ENCODE measurements at regions not wholly inside any gene's neighbourhood (a gene's known extent, or its start where the extent isn't known, plus 50 kb on each side); places are given as distances from the start of the nearest gene placed in this dataset.

GRCh38 chr11:64457416-64458010 lies 98.2 kb upstream of the SLC22A11 start:
- DNase-seq, result no peak

GRCh38 chr11:64458997-64459396 lies 96.7 kb upstream of the SLC22A11 start:
- DNase-seq, result peak in 1 of 3 donors; percentile 18

DNA sequence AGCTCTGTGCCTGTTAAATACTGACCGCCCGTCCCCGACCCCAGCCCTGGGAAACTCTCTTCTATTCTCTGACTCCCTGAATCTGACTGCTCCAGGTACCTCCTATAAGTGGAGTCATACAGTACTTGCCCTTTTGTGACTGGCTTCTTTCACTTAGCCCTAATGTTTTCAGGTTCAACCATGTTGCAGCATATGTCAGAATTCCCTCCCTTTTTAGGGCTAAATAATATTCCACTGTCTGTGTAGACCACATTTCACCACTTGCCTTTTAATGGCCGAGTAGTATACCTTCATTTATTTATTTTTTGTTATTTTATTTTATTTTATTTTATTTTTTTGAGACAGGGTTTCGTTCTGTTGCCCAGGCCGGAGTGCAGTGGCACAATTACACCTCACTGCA lies 96.1 kb upstream of the SLC22A11 start:
- DNase-seq, result no peak

- no peak for DNase-seq
Observed at GRCh38 chr11:64461081-64461480, 94.7 kb upstream of the SLC22A11 start.

DNA sequence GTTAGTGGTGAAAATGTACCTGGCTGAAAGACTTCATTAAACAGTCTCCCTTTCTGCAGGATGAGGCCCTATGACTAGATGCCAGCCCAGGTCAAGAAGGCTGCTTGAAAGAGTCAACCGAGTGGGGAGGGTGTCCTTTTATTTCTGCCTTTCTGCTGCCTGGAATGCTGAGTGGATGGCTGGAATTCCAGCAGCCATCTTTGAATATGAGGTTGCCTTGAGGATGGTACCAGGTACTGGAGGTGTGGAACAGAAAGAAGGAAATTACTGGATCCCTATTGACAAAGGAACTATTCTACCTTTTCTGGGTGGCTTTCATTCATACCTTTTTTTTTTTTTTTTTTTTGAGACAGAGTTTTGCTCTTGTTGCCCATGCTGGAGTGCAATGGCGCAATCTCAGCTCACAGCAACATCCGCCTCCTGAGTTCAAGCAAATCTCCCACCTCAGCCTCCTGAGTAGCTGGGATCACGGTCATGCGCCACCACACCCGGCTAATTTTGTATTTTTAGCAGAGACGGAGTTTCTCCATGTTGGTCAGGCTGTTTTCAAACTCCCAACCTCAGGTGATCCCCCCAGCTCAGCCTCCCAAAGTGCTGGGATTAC lies 89.5 kb upstream of the SLC22A11 start:
- DNase-seq, result no peak

DNA sequence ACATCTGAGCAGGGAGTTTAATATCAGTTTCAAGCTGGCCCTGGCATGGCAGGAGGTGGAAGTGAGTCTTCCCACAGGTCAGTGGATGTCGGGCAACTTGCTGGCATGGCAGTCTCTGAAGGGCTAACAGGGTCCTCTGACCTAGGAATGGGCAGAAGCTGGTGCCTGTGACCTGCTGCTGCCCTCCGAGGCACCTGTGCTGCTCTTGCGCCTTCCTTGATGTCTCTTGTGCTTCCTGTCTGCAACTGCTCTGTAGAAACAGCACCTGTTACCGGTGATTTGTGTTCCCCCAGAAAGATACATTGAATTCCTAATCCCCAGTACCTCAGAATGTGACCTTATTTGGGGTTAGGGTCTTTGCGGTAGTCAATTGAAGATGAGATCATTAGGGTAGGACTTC lies 86.5 kb upstream of the SLC22A11 start:
- DNase-seq, result no peak

GRCh38 chr11:64472593-64473455 lies 82.9 kb upstream of the SLC22A11 start:
- DNase-seq, result no peak

GRCh38 chr11:64474680-64475079 lies 81.1 kb upstream of the SLC22A11 start:
- DNase-seq, result no peak

DNA sequence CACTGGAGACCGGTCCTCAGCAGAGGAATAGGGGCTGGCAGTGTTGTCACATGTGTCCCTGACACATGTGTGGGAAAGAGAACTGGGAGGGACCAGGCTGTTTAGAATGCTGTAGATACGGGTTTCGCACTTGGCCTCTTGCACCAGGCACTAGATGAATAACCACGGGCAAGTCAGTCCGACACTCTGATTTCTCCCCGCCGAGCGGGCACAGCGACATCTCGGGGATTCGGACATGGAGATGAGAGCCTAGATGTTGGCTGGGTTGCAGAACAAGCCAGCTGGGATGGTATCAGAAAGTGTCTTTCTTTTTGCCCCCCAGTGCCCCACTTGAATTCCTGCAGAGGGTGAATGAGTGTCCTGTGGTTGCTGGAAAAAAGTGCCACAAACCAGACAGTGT lies 80.6 kb upstream of the SLC22A11 start:
- DNase-seq, result no peak

- no peak for DNase-seq
Observed at GRCh38 chr11:64476881-64477280, 78.9 kb upstream of the SLC22A11 start.

DNA sequence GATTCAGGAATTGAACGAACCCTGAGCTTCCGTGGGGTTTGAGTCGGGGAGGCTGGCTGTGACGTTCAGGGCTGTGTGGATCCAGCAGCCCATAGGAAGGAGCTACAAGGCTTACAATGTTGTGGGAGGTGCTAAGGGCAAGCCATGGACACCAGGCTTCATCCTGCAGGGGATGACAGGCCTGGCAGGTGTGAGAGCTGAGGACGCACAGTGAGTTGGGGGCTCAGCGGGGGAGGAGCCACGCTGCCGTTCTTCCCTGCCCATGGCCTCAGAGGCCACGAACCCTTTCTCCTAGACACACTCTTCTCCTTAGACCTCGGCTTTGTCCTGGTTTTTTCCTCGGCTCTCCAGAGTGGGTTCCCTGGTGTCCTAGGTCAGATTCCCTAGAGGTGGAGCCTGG lies 78.1 kb upstream of the SLC22A11 start:
- DNase-seq, result no peak

GRCh38 chr11:64482588-64482987 lies 73.2 kb upstream of the SLC22A11 start:
- no peak for DNase-seq

GRCh38 chr11:64484191-64485022 lies 71.3 kb upstream of the SLC22A11 start:
- no peak for DNase-seq

GRCh38 chr11:64485074-64485473 lies 70.7 kb upstream of the SLC22A11 start:
- no peak for DNase-seq

DNA sequence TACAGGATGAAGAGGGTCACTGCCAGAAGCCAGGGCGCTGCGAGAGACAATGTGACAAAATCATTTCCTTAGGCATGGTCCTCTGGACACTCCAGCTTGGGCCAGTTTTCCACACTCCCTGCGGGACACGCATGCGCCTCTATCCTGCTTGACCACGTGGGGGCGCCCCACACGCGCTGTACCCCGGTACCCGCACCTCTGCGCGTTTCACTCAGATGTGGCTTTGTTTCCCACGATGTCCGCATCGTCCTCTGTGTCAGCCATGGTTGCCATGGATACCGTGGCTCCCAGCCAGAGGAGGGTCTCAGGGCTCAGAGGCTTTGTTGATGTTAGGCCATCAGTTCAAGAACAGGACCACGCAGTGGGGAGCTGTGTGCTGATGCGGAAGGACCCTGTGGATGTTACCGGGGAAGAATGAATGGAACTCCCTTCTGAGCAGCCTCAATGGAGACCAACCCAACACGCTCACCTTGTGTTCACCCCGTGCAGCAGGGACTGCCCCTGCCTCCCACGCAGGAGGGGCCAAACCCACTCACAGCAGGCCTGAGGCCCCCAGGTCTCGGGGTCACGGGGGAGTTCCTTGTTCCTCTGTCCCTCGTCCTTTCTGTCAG lies 65.8 kb upstream of the SLC22A11 start:
- DNase-seq, result peak; percentile 73 to 88 (median 75)

DNA sequence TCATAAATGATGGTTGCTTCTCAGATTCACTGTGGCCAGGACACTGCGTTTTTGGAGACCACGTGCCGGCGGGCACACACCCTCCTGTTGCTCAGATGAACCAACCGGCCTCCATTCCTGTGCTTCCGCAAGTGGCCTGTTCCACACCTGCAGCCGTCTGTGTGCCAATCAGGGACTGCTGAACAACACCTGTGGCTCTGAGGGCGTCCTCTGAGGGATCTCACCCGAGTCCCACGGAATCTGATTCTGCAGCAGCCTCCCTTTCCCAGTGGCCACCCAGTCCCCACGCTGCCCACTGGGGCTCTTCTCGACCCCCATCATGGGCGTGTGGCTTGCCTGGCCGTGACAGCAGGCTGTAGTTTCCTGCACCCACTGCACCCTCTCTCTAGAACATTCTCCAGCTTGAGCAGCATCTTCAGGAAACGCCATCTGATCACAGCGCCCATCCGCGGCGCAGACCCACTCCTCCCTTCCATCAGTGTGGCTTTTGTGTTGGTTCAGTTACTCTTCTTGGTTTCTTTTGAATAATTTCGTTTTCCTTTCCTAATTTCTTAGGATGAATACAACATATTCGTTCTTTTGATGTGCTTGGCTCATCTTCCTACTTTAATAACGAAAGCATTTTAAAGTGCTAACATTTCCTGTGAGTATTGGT lies 65.1 kb upstream of the SLC22A11 start:
- DNase-seq, result no peak

- DNase-seq, result peak; percentile 62 to 81 (median 77)
Observed at GRCh38 chr11:64492561-64492960, 63.2 kb upstream of the SLC22A11 start.

DNA sequence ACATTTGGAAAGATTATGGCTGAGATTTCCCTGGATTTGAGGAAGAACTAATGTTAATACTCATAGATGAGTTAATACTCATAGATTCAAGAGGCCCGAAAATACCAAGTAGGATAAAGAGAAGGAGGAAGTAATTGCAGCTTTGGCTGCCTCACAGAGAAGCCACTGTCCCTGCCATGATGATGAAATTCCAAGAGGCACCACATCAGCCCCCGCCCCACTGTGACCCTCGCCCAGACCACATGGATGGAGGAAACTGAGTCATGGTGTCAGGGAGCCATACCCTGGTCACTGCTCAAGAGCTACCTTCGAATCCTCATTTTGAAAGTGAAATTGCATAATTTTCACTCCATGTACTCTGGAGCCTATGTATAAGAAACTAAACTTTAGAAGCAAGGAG lies 57.6 kb upstream of the SLC22A11 start:
- peak; percentile 66 to 74 (median 72) for DNase-seq

GRCh38 chr11:64499261-64500004 lies 56.3 kb upstream of the SLC22A11 start:
- DNase-seq, result peak in 1 of 3 donors; percentile 20

- DNase-seq, result peak in 1 of 3 donors; percentile 35
Observed at GRCh38 chr11:64500176-64501013, 55.3 kb upstream of the SLC22A11 start.
